Activated naive CD4-positive, alpha-beta T cell treated with anti-CD3 and anti-CD28 coated beads, Interleukin-2, amount 50 U/mL, for 72 hours (primary cell): ENCODE measurements at regions not wholly inside any gene's neighbourhood (a gene's known extent, or its start where the extent isn't known, plus 50 kb on each side); places are given as distances from the start of the nearest gene placed in this dataset.
"Not testable (repeated sequence)": the region's sequence is repeated elsewhere in the genome, so short reads cannot be mapped to it uniquely, and the experiment has no call there.

Experiments
- ATAC-seq, 2 donors: fragments of 150-1000 bp; cut with Tn5 transposase; 2 replicates each; pipeline ENCODE4 v1.10.0; 2021; ENCODE audit warnings: mild to moderate bottlenecking in 2 of 2, moderate library complexity in 2 of 2
- DNase-seq, 2 donors: peaks; one replicate each; pipeline ENCODE4 v3.0.0; 2021 to 2022; ENCODE audit warnings: low spot score in 2 of 2
- H3K27ac Mint-ChIP-seq, 2 donors: one replicate each; pipeline ENCODE4 v1.8.0; 2022; ENCODE audit warnings: mild to moderate bottlenecking in 2 of 2, mixed read lengths in 2 of 2
- H3K36me3 Mint-ChIP-seq, 2 donors: one replicate each; pipeline ENCODE4 v1.8.0; 2022; ENCODE audit warnings: mixed read lengths in 2 of 2
- H3K9me3 Mint-ChIP-seq, 2 donors: one replicate each; pipeline ENCODE4 v1.8.0; 2022; ENCODE audit warnings: mixed read lengths in 2 of 2

DNA sequence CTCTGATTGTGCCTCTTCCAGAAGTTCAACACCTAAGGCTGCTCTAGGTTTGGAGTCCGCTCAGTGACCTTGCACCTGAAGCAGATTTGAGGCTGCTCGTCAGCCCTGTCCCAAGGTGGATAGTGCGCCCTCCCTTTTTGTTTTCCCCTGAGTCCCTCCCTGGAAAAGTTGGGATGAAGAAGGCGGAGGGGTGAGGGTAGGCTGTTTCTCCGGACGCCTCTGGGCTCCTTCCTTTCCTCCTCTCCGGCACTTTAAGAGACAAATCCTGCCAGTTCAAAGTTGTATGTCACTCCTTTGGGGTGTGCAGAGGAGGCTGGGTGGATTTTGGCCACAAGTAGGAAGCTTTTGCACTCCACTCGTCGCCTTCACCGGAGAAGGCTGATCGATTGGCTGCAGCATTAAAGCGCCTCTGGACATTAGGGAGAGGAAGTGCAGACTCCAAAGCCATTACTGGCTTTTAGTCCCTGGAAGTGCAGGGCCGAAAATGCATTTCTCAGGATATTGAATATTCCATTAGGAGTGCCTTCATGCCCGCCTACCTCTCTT, 81.9 kb upstream of the PRKG1 start:
- Mint-ChIP-seq H3K27ac (no peak overlapping the region), H3K36me3 (no peaks in the 10 kb centered on the region), H3K9me3 (no peaks in the 10 kb centered on the region)
- ATAC-seq (no peak), DNase-seq (no peak)

DNA sequence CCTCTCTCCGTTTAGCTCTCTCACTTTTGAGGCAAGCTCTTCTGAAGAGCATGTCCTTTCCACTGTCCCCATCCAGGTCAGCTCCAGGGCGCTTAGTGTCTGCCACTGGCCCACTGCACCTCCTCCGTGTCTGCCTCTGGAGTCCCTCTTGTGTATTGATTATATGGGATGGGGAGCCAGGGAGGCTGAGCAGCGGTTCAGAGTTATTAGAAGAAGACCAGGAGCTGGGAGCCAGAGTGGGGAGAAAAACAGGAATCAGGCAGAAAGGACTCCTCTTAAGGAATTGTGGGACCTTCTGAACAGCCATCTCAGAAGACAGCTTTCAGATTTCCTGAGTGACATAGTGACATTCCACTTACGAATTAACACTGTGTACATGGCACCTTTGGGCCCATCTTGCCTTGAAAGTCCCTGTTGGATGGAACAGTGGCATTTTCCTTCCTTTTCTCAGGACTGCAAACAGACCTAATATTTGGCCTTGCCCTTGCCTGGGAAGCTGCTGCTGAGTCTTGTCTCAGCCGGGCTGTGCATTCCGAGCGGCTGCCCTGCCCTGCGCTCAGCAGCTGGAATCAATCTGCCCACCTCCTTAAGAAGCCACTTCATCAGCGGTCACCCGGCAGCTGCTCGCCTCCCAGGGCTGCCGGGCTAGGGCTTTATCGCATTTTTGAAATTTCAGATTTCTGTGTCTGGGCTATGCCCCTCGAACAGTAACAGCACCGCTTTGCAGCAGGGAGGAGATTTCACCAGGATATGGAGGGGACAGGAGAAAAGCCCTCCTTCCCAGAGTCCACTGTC, 81.1 kb upstream of the PRKG1 start:
- ATAC-seq (no peak), DNase-seq (no peak)
- Mint-ChIP-seq H3K27ac (no peak overlapping the region), H3K9me3 (no peaks in the 10 kb centered on the region), H3K36me3 (no peaks in the 10 kb centered on the region)

DNA sequence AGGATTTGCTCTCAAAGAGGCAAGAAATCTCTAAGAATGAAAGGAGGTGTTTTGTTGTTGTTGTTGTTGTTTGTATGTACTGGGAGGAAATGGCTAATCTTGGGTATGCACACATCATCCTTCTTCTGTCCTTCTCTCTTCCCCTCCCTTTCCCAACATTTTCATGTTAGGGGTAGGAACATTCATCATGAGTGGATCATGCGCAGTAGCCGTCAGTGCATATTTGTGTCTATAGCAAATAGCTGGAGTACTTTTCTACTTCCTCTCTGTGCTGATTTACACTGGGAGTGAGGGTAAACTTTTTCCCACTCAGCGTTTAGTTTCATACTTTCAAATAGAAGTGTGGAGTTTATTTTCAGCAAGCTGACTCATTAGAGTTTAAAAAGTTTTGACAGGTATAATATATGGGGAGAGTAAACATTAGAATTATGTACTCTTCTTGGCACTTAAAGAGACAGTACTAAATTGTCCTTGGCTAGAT, 80.5 kb upstream of the PRKG1 start:
- DNase-seq (no peak), ATAC-seq (no peak)
- no peak overlapping the region for H3K27ac Mint-ChIP-seq
- no peaks in the 10 kb centered on the region for H3K9me3 Mint-ChIP-seq
- no peaks in the 10 kb centered on the region for H3K36me3 Mint-ChIP-seq

DNA sequence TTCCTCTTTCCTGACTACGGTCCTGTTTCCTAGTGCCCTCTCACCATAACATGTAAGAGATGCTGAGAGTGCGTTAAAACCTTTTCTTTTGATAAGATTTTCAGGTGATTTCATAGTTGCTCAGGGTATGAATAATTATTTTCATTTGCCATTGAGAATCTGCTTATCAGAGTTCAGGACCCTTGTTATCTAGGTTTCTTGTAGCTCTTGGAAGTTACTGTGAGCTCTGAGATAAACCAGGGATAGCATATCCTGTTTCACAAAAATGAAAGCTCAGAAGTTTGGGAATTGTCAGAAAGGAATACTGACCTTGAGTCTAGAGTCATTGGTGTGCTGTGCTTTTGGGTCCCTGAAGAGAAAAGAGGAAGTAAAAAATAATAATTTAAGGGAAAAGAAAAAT, 76.8 kb upstream of the PRKG1 start:
- no peaks in the 10 kb centered on the region for H3K36me3 Mint-ChIP-seq
- H3K27ac Mint-ChIP-seq: no peak overlapping the region
- no peaks in the 10 kb centered on the region for H3K9me3 Mint-ChIP-seq
- ATAC-seq: no peak
- no peak for DNase-seq

DNA sequence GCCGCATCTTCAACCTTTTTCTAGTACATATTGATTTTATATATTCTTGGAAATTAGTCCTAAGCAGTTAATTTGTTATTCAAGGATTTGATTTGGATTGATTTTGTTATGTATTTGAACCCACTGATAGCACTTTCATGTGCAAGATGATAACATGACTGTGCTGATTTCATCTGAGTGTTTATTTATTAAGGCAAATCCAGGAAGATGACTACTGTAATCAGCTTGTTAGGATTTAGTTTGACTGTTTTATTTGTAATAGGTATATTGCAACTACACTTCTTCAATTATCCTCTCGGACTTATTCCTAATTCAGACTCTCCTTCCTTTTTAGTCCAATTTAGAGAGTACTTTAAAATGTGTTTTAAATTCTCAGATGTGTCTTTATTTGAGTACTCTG, 75.1 kb upstream of the PRKG1 start:
- DNase-seq (no peak), ATAC-seq (no peak)
- Mint-ChIP-seq H3K36me3 (no peaks in the 10 kb centered on the region), H3K27ac (no peak overlapping the region), H3K9me3 (no peaks in the 10 kb centered on the region)

DNA sequence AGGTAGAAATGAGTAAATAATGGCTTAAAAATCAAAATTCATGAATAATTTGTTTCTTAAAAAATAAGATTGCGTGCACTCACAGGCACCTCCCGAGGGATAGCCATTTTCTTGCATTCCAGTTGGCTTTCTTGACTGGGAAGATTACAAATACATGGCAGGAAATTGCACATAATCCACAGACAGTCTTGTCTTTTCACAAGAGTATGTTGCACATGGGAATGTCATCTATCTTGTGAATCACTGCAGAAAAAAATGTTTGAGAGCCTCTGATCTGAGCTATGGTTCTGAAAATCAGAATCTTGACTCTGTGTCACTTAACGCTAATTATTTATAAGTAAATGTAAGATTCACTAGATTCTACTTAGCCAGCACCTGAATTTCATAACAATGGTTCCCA, 74.1 kb upstream of the PRKG1 start:
- DNase-seq (no peak), ATAC-seq (no peak)
- Mint-ChIP-seq H3K9me3 (no peaks in the 10 kb centered on the region), H3K36me3 (no peaks in the 10 kb centered on the region), H3K27ac (no peak overlapping the region)

DNA sequence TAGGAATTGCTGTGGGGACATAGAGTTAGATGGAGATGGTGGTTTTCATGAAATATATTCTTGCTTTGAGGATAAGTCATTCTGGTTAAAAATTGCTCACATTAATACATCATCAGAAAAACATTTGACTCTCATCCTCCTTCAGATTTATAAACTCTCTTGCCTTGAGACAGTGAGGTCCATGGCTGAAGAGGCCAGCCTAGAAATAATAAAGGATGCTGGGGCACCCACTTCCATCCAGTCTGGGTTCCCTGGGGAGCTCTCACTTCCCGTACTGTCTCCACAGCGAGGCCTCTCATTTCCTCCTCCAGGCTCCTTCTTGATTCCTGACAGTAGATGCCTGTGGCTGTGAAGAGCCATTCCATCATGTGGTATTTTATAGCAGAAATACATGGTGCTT, 73.3 kb upstream of the PRKG1 start:
- H3K36me3 Mint-ChIP-seq: no peaks in the 10 kb centered on the region
- ATAC-seq: no peak
- H3K9me3 Mint-ChIP-seq: no peaks in the 10 kb centered on the region
- no peak overlapping the region for H3K27ac Mint-ChIP-seq
- no peak for DNase-seq

DNA sequence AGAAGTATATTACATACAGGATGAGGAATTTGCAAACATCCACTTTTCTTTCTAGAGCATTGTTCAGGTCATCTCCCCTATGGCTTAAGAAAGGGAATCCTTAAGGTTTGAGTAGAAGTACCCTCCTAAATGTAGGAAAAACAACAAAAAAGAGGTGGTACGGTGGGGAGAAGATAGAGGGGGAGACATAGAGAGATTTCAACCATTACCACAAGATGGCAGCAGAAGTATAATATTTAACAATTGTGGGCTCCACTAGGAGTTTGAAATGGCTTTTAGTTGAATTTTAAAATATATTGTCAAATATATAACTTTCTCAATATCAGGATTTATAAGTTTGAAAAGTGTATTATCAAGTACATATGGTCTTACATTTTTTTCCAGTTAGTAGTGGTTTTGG, 72.7 kb upstream of the PRKG1 start:
- H3K27ac Mint-ChIP-seq: no peak overlapping the region
- DNase-seq: no peak
- H3K9me3 Mint-ChIP-seq: no peaks in the 10 kb centered on the region
- no peak for ATAC-seq
- H3K36me3 Mint-ChIP-seq: no peaks in the 10 kb centered on the region

DNA sequence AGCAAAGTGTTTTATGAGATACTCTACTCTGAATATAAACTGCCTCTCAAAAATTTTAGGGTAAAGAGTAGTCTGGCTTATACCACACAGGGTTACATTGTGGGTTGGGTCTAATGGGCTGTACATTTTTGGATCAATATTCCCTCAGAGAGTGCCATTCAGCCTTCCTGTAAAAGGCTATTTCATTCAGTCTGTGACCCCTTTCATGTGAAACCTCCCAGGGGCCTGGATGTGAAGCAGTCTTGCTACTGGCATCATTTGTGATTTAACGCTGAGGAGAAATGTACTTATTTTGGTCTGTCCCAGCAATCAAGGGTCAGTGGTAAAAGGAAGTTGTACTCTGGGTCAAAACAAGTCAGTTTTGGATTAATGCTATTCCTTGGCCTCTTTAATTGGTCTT, 71.8 kb upstream of the PRKG1 start:
- no peak overlapping the region for H3K27ac Mint-ChIP-seq
- no peaks in the 10 kb centered on the region for H3K36me3 Mint-ChIP-seq
- ATAC-seq: no peak
- no peak for DNase-seq
- H3K9me3 Mint-ChIP-seq: no peaks in the 10 kb centered on the region

DNA sequence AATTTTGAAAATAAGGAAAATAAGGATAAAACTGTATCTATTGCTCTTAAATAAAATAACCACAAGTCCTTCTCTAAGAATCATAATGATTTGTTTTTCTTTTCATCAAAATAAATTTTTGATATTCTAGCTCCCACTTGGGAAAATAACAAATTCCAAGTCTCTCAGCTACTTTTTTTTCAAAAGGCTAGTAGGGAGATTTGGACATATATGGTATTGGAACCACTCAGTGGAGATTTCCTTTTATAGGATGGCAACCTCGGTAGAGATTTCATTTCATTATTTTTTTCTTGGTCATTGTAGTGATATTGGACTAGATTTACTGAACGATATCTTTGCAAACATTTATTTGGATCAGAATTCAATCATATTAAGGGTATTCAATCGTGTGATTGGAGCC, 69.5 kb upstream of the PRKG1 start:
- ATAC-seq (no peak), DNase-seq (no peak)
- Mint-ChIP-seq H3K27ac (no peak overlapping the region), H3K9me3 (no peaks in the 10 kb centered on the region), H3K36me3 (no peaks in the 10 kb centered on the region)

DNA sequence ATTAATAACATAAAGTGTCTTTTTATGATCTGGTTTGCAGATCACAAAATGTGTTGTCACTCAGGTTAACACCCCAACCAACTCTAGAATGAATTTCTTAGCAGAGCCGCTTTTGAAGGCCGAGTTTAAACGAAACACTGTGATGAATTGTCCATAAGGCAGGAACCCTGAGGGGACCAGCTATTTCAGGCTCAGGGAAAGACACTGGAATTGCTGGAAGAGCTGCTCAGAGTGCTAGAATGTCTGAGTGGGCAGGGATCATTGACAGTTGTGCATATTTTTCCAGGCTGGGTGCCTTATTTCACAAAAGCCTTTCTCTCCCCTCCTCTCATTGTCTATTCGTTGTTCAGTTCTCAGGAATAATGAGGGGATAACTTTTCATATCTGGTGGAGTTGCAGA, 68.7 kb upstream of the PRKG1 start:
- Mint-ChIP-seq H3K9me3 (no peaks in the 10 kb centered on the region), H3K36me3 (no peaks in the 10 kb centered on the region), H3K27ac (no peak overlapping the region)
- DNase-seq (no peak), ATAC-seq (no peak)

DNA sequence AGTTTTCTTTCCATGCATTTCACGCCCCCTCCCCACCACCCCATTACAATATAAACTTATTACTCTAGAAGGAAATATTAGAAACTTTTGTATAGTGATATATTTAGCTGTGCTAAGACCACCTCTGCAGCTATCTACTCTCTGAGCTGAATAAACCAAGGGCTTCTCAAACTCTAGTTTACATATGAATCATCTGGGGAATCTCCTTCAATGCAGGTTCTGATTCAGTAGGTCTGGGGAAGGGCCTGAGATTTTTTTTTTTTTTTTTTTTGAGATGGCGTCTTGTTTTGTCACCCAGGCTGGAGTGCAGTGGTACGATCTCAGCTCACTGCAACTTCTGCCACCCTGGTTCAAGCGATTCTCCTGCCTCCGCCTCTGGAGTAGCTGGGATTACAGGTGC, 67.6 kb upstream of the PRKG1 start:
- no peak for DNase-seq
- Mint-ChIP-seq H3K9me3 (no peaks in the 10 kb centered on the region), H3K27ac (no peak overlapping the region), H3K36me3 (no peaks in the 10 kb centered on the region)
- no peak for ATAC-seq

DNA sequence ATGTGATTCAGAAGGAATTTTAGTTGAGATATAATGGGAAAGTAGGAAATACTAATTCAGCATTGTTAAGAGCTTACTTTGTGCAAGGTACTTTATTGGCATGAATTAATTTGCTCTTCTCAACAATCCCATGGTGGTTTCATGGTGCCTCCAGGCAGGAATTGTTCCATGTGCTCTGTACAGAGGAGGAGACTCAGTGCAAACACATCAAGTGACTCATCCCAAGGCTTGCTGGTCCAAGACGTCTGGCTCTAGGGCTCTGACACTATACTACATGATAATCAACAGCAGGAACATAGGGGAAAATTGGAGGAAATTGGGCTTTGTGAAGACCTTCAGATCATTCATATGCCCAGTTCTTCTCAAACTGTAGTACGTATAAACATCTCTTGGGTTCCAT, 66.5 kb upstream of the PRKG1 start:
- no peaks in the 10 kb centered on the region for H3K9me3 Mint-ChIP-seq
- no peak for DNase-seq
- no peak overlapping the region for H3K27ac Mint-ChIP-seq
- no peak for ATAC-seq
- H3K36me3 Mint-ChIP-seq: no peaks in the 10 kb centered on the region

DNA sequence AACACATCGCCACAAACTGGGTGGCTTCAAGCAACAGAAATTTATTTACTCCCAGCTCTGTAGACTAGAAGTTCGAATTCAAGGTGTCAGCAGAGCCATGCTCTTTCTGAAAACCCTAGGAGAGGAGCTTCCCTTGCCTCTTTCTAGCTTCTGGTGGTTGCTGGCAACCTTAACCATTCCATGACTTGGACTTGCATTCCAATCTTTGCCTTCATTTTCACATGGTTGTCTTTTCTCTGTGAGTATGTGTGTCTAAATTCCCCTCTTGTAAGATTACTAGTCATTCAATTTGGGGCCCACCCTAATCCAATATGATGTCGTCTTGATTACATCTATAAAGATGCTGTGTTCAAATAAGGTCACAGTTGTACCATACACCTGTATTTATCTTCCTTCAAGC, 65.9 kb upstream of the PRKG1 start:
- H3K9me3 Mint-ChIP-seq: no peaks in the 10 kb centered on the region

DNA sequence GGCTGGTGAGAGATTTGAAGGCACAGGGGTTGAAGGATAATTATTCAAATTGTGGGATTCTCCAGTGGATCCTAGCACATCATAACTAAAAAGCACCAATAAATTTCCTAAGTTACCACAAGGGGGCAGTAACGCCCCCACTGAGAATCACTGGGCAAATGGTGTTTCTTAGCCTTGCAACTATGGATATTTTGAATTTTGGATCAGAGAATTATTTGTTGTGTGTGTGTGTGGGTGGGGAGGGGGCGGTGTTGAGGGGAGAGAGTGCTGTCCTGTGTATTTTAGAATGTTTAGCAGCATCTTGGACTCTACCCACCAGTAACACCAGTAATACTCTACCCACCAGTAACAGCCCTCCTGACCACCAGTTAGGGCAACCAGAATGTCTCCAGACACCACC, 63.3 kb upstream of the PRKG1 start:
- H3K9me3 Mint-ChIP-seq: no peaks in the 10 kb centered on the region
- H3K27ac Mint-ChIP-seq: no peak overlapping the region
- no peak for DNase-seq
- no peak for ATAC-seq
- no peaks in the 10 kb centered on the region for H3K36me3 Mint-ChIP-seq

More for the DNA sequence above, 65.9 kb upstream of the PRKG1 start:
- DNase-seq (no peak), ATAC-seq (no peak)
- H3K36me3 Mint-ChIP-seq: no peaks in the 10 kb centered on the region
- no peak overlapping the region for H3K27ac Mint-ChIP-seq

DNA sequence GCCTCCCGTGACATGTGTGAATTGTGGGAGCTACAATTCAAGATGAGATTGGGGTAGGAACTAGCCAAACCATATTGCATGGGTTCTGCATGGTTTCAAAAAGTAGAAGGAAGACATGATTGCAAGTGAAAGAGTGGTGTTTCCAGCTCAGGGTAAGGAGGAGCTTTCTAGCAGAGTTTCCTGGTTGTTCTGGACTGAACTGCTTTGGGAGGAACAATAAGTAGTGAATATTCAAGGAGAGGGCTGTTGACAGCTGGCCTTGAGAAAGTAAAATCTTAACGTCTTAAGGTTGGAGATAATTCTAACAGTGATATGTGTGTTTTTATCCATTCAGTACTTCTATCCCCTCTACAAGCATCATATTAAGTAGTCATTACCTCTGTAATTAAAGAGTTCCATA, 62.2 kb upstream of the PRKG1 start:
- DNase-seq (no peak), ATAC-seq (no peak)
- Mint-ChIP-seq H3K36me3 (no peaks in the 10 kb centered on the region), H3K9me3 (no peaks in the 10 kb centered on the region), H3K27ac (no peak overlapping the region)

DNA sequence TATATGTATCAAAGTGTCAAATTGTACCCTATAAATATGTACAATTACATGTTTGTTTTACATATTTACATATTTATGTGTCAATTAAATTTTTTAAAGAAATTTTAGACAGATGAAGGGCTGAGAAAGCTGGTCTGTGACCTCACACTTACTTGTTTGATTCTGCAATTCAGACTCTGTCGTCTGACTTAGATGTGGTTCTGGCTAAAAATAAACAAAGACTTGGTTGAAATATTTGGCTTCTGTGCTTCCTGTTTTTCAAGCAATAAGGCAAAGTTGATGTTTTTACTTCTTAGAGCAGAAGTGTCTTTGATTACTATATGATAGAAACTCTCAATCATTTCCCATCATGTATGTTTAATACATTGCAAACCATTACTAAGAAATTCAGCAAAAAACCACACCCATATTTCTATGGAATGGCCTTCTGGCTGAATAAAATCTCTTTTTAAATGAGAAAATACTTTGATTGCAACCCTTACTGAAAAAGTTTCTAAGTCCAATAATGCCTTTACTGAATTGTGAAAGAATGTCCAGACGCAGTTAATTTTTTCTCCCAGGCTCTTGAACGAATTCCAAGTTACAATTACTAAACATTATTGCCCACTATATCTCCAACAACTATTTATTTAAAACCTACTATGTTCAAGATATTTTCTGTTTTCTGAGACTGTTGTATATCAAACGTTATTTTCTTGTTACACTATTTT, 59.5 kb upstream of the PRKG1 start:
- DNase-seq: no peak
- Mint-ChIP-seq H3K27ac (no peak overlapping the region), H3K36me3 (no peaks in the 10 kb centered on the region), H3K9me3 (no peaks in the 10 kb centered on the region)
- ATAC-seq: no peak

DNA sequence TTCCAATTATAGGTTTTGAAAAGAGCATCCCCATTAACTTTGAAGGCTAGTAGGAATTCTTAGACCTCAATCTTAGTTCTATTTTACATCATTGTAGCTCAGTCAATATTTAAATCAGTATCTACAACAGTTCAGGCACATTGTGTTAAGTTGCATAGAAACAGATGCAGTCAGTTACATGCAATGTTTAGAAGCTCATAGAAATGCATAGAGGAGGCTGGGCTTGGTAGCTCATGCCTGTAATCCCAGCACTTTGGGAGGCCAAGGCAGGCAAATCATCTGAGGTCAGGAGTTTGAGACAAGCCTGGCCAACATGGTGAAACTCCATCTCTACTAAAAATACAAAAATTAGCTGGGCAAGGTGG, 58.9 kb upstream of the PRKG1 start:
- not testable (repeated sequence) for DNase-seq, H3K36me3 Mint-ChIP-seq, ATAC-seq, H3K27ac Mint-ChIP-seq, H3K9me3 Mint-ChIP-seq
